K562 (cell line): ENCODE measurements at regions not wholly inside any gene's neighbourhood (a gene's known extent, or its start where the extent isn't known, plus 50 kb on each side); places are given as distances from the start of the nearest gene placed in this dataset.

Experiments
- AFF4 ChIP-seq: sonication (generic); formaldehyde crosslinking; IDR thresholded peaks from 2 replicates; pipeline ENCODE4 v1.8.0; 2023; ENCODE audit warnings: mild to moderate bottlenecking, missing genetic modification reagents
- ASH1L ChIP-seq: fragments of 450-650 bp; IDR thresholded peaks from 2 replicates; pipeline ENCODE4 v1.6.1; 2018; ENCODE audit warnings: borderline replicate concordance, mild to moderate bottlenecking, low read depth; ENCODE audit not compliant: partially characterized antibody
- BDP1 ChIP-seq: IDR thresholded peaks from 3 replicates; pipeline ENCODE4 v1.6.1; 2011; ENCODE audit not compliant: insufficient read length, insufficient read depth
- CHD4 ChIP-seq: fragments of 200-600 bp; sonication (generic); IDR thresholded peaks from 3 replicates; pipeline ENCODE4 v1.6.1; 2012; ENCODE audit warnings: low read depth, mild to moderate bottlenecking, mixed read lengths, low read length, inconsistent platforms; ENCODE audit not compliant: insufficient read depth, insufficient replicate concordance, poor library complexity, severe bottlenecking
- DEAF1 ChIP-seq: fragments of 450-650 bp; formaldehyde crosslinking; IDR thresholded peaks from 2 replicates; pipeline ENCODE4 v1.4.0; 2020; ENCODE audit warnings: mild to moderate bottlenecking, moderate library complexity
- DNMT1 ChIP-seq: fragments of 450-650 bp; IDR thresholded peaks from 2 replicates; pipeline ENCODE4 v1.6.1; 2016; ENCODE audit warnings: antibody characterized with exemption, mild to moderate bottlenecking
- FOXJ3 ChIP-seq: sonication (generic); formaldehyde crosslinking; IDR thresholded peaks from 2 replicates; pipeline ENCODE4 v1.4.0; 2020; ENCODE audit warnings: mild to moderate bottlenecking, missing genetic modification reagents
- ID3 ChIP-seq, 2 experiments: fragments of 250-450 bp in 1 of 2; fragments of 450-650 bp in 1 of 2; sonication (Bioruptor Pico) in 1 of 2; IDR thresholded peaks; 2 replicates each; pipeline versions ENCODE4 v1.6.1 to v1.8.0; 2016 to 2021; ENCODE audit warnings: mild to moderate bottlenecking in 2 of 2, moderate library complexity in 2 of 2, missing compliant biosample characterization in 1 of 2, missing genetic modification characterization in 1 of 2
- MECOM ChIP-seq: fragments of 250-450 bp; sonication (Bioruptor Pico); IDR thresholded peaks from 2 replicates; pipeline ENCODE4 v1.8.0; 2022; ENCODE audit warnings: inconsistent platforms
- POLR2H ChIP-seq: IDR thresholded peaks from 2 replicates; pipeline ENCODE4 v1.6.1; 2016; ENCODE audit warnings: missing genetic modification characterization, low read depth, mild to moderate bottlenecking, control low read depth, missing compliant biosample characterization, moderate library complexity
- RBM34 ChIP-seq: fragments of 200-400 bp; formaldehyde crosslinking; IDR thresholded peaks from 2 replicates; pipeline ENCODE4 v1.6.1; 2018; ENCODE audit warnings: low read length, borderline replicate concordance; ENCODE audit not compliant: insufficient read depth
- SIRT6 ChIP-seq: IDR thresholded peaks from one replicate; pipeline ENCODE4 v1.6.1; 2012; ENCODE audit warnings: low read depth, mild to moderate bottlenecking, control low read depth, inconsistent platforms, low read length, moderate library complexity
- TOE1 ChIP-seq, 2 experiments: fragments of 450-650 bp in 1 of 2; sonication (generic) in 1 of 2; formaldehyde crosslinking in 1 of 2; IDR thresholded peaks; 2 replicates each; pipeline versions ENCODE4 v1.7.1 to v1.8.0; 2016 to 2022; ENCODE audit warnings: borderline replicate concordance in 2 of 2, mild to moderate bottlenecking in 2 of 2, antibody characterized with exemption in 1 of 2, inconsistent platforms in 1 of 2, low read depth in 1 of 2, missing genetic modification reagents in 1 of 2, moderate library complexity in 1 of 2
- ZBTB34 ChIP-seq: fragments of 250-450 bp; sonication (Bioruptor Pico); IDR thresholded peaks from 2 replicates; pipeline ENCODE4 v1.8.0; 2021; ENCODE audit warnings: mild to moderate bottlenecking, moderate library complexity
- ZBTB43 ChIP-seq: sonication (generic); formaldehyde crosslinking; IDR thresholded peaks from 2 replicates; pipeline ENCODE4 v1.8.0; 2023; ENCODE audit warnings: mild to moderate bottlenecking, missing genetic modification reagents
- ZEB2 ChIP-seq: fragments of 450-650 bp; IDR thresholded peaks from 2 replicates; pipeline ENCODE4 v1.6.1; 2016

- TF ChIP-seq POLR2H (tag) = peak; percentile 96
- TF ChIP-seq FOXJ3 (CRISPR knock-in tag) = no peak
- no peak for TF ChIP-seq SIRT6
- peak; percentile 91; the same call in 1 of the 2 replicates for TF ChIP-seq DNMT1
- no peak for TF ChIP-seq ZBTB34 (CRISPR knock-in tag)
- peak; percentile 79 for TF ChIP-seq ZEB2
- no peak for TF ChIP-seq CHD4
- peak; percentile 11; the same call in 1 of the 2 replicates for TF ChIP-seq TOE1 (IDR thresholded peaks at IDR 0.05; ENCODE audit: borderline replicate concordance)
- no peak for TF ChIP-seq TOE1 (CRISPR knock-in tag; IDR thresholded peaks at IDR 0.05; ENCODE audit: borderline replicate concordance, low read depth)
- 0 out of 2 replicates have a peak, but pooled peaks have one; percentile 65 for TF ChIP-seq MECOM (CRISPR knock-in tag)
- peak; percentile 60; the same call in 1 of the 2 replicates for TF ChIP-seq AFF4 (CRISPR knock-in tag)
- peak; percentile 50 for TF ChIP-seq BDP1
- no peak; the same call in 1 of the 2 replicates for TF ChIP-seq DEAF1 (CRISPR knock-in tag)
- peak; percentile 48 for TF ChIP-seq ASH1L
- TF ChIP-seq ID3 (CRISPR knock-in tag; IDR thresholded peaks at IDR 0.05) = no peak
- TF ChIP-seq ID3 (tag; IDR thresholded peaks at IDR 0.05) = peak; percentile 58; the same call in 1 of the 2 replicates
- TF ChIP-seq RBM34 = no peak
- no peak for TF ChIP-seq ZBTB43
These were observed 53.5 kb upstream of the BTN3A2 start (continued) for GRCh38 chr6:26311385-26312095.
